Natural killer cell (primary cell): ENCODE measurements at regions not wholly inside any gene's neighbourhood (a gene's known extent, or its start where the extent isn't known, plus 50 kb on each side); places are given as distances from the start of the nearest gene placed in this dataset.

Source experiments
- ATAC-seq, 3 donors: fragments of 150-1000 bp in 2 of 3; fragments of 200-7000 bp in 1 of 3; cut with Tn5 transposase; 1 replicate in 1 of 3; 2 replicates in 2 of 3; pipeline ENCODE4 v1.10.0; 2021; ENCODE audit warnings: mild to moderate bottlenecking in 2 of 3, moderate library complexity in 2 of 3
- DNase-seq, 2 donors: peaks; one replicate each; pipeline versions ENCODE4 v3.0.0 to v3.0.0-alpha.2; 2013 to 2021; ENCODE audit warnings: mixed read lengths in 1 of 2
- H3K27ac ChIP-seq: one replicate; pipeline ENCODE4 v1.5.1; 2013; ENCODE audit warnings: mild to moderate bottlenecking, low read length
- H3K27me3 ChIP-seq: one replicate; pipeline ENCODE4 v1.6.1; 2013; ENCODE audit warnings: low read length; ENCODE audit not compliant: control insufficient read depth, insufficient read depth
- H3K36me3 ChIP-seq: one replicate; pipeline ENCODE4 v1.6.1; 2013; ENCODE audit warnings: low read length; ENCODE audit not compliant: control insufficient read depth, insufficient read depth
- H3K4me1 ChIP-seq: one replicate; pipeline ENCODE4 v1.6.1; 2013; ENCODE audit warnings: low read length; ENCODE audit not compliant: control insufficient read depth, insufficient read depth
- H3K4me3 ChIP-seq: one replicate; pipeline ENCODE4 v1.5.1; 2013; ENCODE audit warnings: low read length
- H3K9me3 ChIP-seq: one replicate; pipeline ENCODE4 v1.6.1; 2013; ENCODE audit warnings: low read length; ENCODE audit not compliant: control insufficient read depth, insufficient read depth
- H3K27ac Mint-ChIP-seq, 2 donors: one replicate each; pipeline ENCODE4 v1.8.0; 2022; ENCODE audit warnings: mild to moderate bottlenecking in 2 of 2, mixed read lengths in 2 of 2, moderate library complexity in 1 of 2
- H3K27me3 Mint-ChIP-seq, 2 donors: one replicate each; pipeline ENCODE4 v1.8.0; 2022; ENCODE audit warnings: low read depth in 2 of 2, mixed read lengths in 2 of 2
- H3K36me3 Mint-ChIP-seq: one replicate; pipeline ENCODE4 v1.8.0; 2022; ENCODE audit warnings: mixed read lengths
- H3K4me1 Mint-ChIP-seq, 2 donors: one replicate each; pipeline ENCODE4 v1.8.0; 2022; ENCODE audit warnings: mixed read lengths in 2 of 2
- H3K4me3 Mint-ChIP-seq: one replicate; pipeline ENCODE4 v1.8.0; 2022; ENCODE audit warnings: mild to moderate bottlenecking, moderate library complexity, mixed read lengths
- H3K9me3 Mint-ChIP-seq, 2 donors: one replicate each; pipeline ENCODE4 v1.8.0; 2022; ENCODE audit warnings: mixed read lengths in 2 of 2
- CTCF ChIP-seq: fragments of 200-600 bp; IDR thresholded peaks from one replicate; pipeline ENCODE4 v1.8.0; 2022; ENCODE audit warnings: antibody characterized with exemption
- WGBS: methylation state at CpG from one replicate; pipeline ENCODE4 v1.1.7; 2013; ENCODE audit warnings: missing lambda C conversion rate; ENCODE audit not compliant: insufficient coverage; 5-methylcytosine and 5-hydroxymethylcytosine counted together
- intact Hi-C: fragments of 100-400 bp; cut with micrococcal nuclease; formaldehyde crosslinking; loops from one replicate; pipeline ENCODE4 v1.14.2; 2022

- Mint-ChIP-seq H3K27ac (no peak overlapping the region), H3K36me3 (no peaks in the 10 kb centered on the region), H3K27me3 (no peaks in the 10 kb centered on the region), H3K4me3 (no peak overlapping the region), H3K9me3 (peaks cover 0 to under 1% of the 10 kb centered on the region in 2 donors), H3K4me1 (no peaks in the 10 kb centered on the region)
- DNase-seq = no peak
- Histone ChIP-seq H3K4me3 (no peak overlapping the region), H3K27me3 (no peaks in the 10 kb centered on the region), H3K9me3 (no peaks in the 10 kb centered on the region), H3K4me1 (no peaks in the 10 kb centered on the region), H3K36me3 (no peaks in the 10 kb centered on the region), H3K27ac (no peak overlapping the region)
- 87% methylated on average over 2 of the region's 3 CpGs for WGBS
- intact Hi-C loops = no loop called here
- TF ChIP-seq CTCF = no peak
- ATAC-seq = no peak
Measured at GRCh38 chr14:38316922-38317321, 61.0 kb upstream of the CLEC14A start.

GRCh38 chr14:38311655-38312054, 55.8 kb upstream of the CLEC14A start:
- Histone ChIP-seq H3K9me3 (no peaks in the 10 kb centered on the region), H3K4me3 (no peak overlapping the region), H3K36me3 (no peaks in the 10 kb centered on the region), H3K27me3 (no peaks in the 10 kb centered on the region), H3K4me1 (no peaks in the 10 kb centered on the region), H3K27ac (no peak overlapping the region)
- Mint-ChIP-seq H3K4me1 (no peaks in the 10 kb centered on the region), H3K9me3 (no peaks in the 10 kb centered on the region), H3K27ac (no peak overlapping the region), H3K36me3 (no peaks in the 10 kb centered on the region), H3K4me3 (no peak overlapping the region), H3K27me3 (no peaks in the 10 kb centered on the region)
- ATAC-seq (no peak), DNase-seq (no peak)
- no peak for TF ChIP-seq CTCF
- intact Hi-C loops = no loop called here

- Mint-ChIP-seq H3K9me3 (no peaks in the 10 kb centered on the region), H3K36me3 (no peaks in the 10 kb centered on the region), H3K27me3 (no peaks in the 10 kb centered on the region), H3K4me3 (no peak overlapping the region), H3K4me1 (no peaks in the 10 kb centered on the region), H3K27ac (no peak overlapping the region)
- Histone ChIP-seq H3K4me1 (no peaks in the 10 kb centered on the region), H3K27ac (no peak overlapping the region), H3K9me3 (no peaks in the 10 kb centered on the region), H3K4me3 (no peak overlapping the region), H3K27me3 (no peaks in the 10 kb centered on the region), H3K36me3 (no peaks in the 10 kb centered on the region)
- ATAC-seq = no peak
- TF ChIP-seq CTCF = no peak
- DNase-seq = no peak
- intact Hi-C loops = no loop called here
- WGBS = 39% methylated on average over 3 of the region's 3 CpGs
Measured at GRCh38 chr14:38310420-38310995, 54.6 kb upstream of the CLEC14A start.

GRCh38 chr14:38309522-38310277, 53.8 kb upstream of the CLEC14A start:
- Histone ChIP-seq H3K4me1 (no peaks in the 10 kb centered on the region), H3K4me3 (no peak overlapping the region), H3K36me3 (no peaks in the 10 kb centered on the region), H3K27ac (no peak overlapping the region), H3K27me3 (no peaks in the 10 kb centered on the region), H3K9me3 (no peaks in the 10 kb centered on the region)
- no peak for DNase-seq
- Mint-ChIP-seq H3K36me3 (no peaks in the 10 kb centered on the region), H3K27ac (no peak overlapping the region), H3K4me3 (no peak overlapping the region), H3K9me3 (no peaks in the 10 kb centered on the region), H3K27me3 (no peaks in the 10 kb centered on the region), H3K4me1 (no peaks in the 10 kb centered on the region)
- 89% methylated on average over 4 of the region's 5 CpGs for WGBS
- no peak for ATAC-seq
- intact Hi-C loops = no loop called here
- no peak for TF ChIP-seq CTCF
